ENCODE measurements at regions not wholly inside any gene's neighbourhood (a gene's known extent, or its start where the extent isn't known, plus 50 kb on each side); places are given as distances from the start of the nearest gene placed in this dataset.
"Not testable (repeated sequence)": the region's sequence is repeated elsewhere in the genome, so short reads cannot be mapped to it uniquely, and the experiment has no call there.

DNA sequence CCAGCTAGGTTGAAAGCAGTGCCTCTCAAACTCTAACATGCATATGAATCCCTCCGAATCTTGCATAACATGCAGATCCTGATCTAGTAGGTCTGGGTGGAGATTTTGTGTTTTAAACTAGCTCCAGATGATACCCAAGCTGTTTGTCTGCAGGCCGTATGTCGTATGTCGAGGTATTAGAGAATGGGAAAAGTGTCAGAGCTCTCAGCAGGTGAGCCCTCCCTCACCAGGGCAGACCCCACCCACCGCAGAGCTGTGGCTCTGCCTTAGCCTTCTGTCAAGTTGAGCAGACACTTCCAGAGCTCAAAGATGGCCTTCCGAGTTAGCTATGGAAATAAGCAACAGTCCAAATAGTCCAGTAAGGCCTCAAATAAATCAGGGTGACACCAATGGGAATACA is 83.2 kb upstream of the MAP3K1 start:
- Histone ChIP-seq H3K27ac (no peak overlapping the region), H3K4me1 (no peaks in the 10 kb centered on the region), H3K36me3 (ENCODE audit: low read depth, missing control alignments) (no peaks in the 10 kb centered on the region), H3K4me3 (no peak overlapping the region), H3K9me3 (no peaks in the 10 kb centered on the region), H3K27me3 (no peaks in the 10 kb centered on the region)
- intact Hi-C loops (cut with DNase I; ENCODE audit: low total_unique reads): no loop called here
- DNase-seq: no peak
- 92 to 94% methylated on average over 6 of the region's 6 CpGs for WGBS, 2 donors
- TF ChIP-seq POLR2A (IDR thresholded peaks at IDR 0.05): no peak
- TF ChIP-seq CTCF (IDR thresholded peaks at IDR 0.05): no peak

DNA sequence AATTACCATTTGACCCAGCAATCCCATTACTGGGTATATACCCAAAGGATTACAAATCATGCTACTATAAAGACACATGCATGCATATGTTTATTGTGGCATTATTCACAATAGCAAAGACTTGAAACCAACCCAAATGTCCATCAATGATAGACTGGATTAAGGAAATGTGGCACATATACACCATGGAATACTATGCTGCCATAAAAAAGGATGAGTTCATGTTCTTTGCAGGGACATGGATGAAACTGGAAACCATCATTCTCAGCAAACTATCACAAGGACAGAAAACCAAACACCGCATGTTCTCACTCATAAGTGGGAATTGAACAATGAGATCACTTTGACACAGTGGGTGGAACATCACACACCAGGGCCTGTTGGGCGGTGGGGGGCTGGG is 83.9 kb upstream of the MAP3K1 start:
- H3K27ac ChIP-seq; H3K4me1 ChIP-seq; H3K9me3 ChIP-seq; H3K4me3 ChIP-seq; DNase-seq; H3K36me3 ChIP-seq (ENCODE audit: low read depth, missing control alignments); intact Hi-C loops (cut with DNase I; ENCODE audit: low total_unique reads); H3K27me3 ChIP-seq: not testable (repeated sequence)
- WGBS, 2 donors: 97 to 98% methylated on average over 2 of the region's 2 CpGs

DNA sequence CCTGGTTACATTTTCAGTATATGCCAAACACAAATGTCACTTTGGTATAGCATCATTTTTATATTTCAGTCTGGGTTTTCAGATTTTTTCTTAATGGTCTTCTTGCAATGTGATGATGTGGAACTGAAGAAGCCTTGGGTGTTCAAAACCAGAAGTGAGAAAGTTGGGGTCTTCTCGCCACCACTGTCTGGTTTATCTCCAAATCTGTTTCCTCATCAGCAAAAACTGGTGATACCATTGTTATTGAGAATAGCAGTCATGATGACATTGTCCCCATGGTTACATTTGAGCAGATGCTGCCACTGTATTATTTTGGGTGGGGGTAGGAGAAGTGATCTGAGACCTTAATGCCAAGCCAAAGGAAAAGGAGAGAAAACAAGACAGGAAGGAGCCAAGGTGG is 85.9 kb upstream of the MAP3K1 start:
- intact Hi-C loops (cut with DNase I; ENCODE audit: low total_unique reads): no loop called here
- Histone ChIP-seq H3K4me1 (no peaks in the 10 kb centered on the region), H3K4me3 (no peak overlapping the region), H3K36me3 (ENCODE audit: low read depth, missing control alignments) (no peaks in the 10 kb centered on the region), H3K27me3 (no peaks in the 10 kb centered on the region), H3K9me3 (no peaks in the 10 kb centered on the region), H3K27ac (no peak overlapping the region)
- DNase-seq: no peak
- TF ChIP-seq POLR2A (IDR thresholded peaks at IDR 0.05) (no peak), CTCF (IDR thresholded peaks at IDR 0.05) (no peak)
- 95 to 100% methylated on average over 1 of the region's 1 CpG for WGBS, 2 donors

- no peak for TF ChIP-seq CTCF (IDR thresholded peaks at IDR 0.05)
- no peak for TF ChIP-seq POLR2A (IDR thresholded peaks at IDR 0.05)
- intact Hi-C loops (cut with DNase I; ENCODE audit: low total_unique reads): no loop called here
- H3K9me3 ChIP-seq: no peaks in the 10 kb centered on the region
- 66 to 76% methylated on average over 8 of the region's 8 CpGs for WGBS, 2 donors
- no peak for DNase-seq
- H3K36me3 ChIP-seq (ENCODE audit: low read depth, missing control alignments): no peaks in the 10 kb centered on the region
- no peak overlapping the region for H3K27ac ChIP-seq
- no peak overlapping the region for H3K4me3 ChIP-seq
- H3K4me1 ChIP-seq: no peaks in the 10 kb centered on the region
- H3K27me3 ChIP-seq: no peaks in the 10 kb centered on the region
These were observed 89.5 kb upstream of the MAP3K1 start for GRCh38 chr5:56725711-56726411.

- intact Hi-C loops (cut with DNase I; ENCODE audit: low total_unique reads); H3K27me3 ChIP-seq; H3K27ac ChIP-seq; H3K36me3 ChIP-seq (ENCODE audit: low read depth, missing control alignments); H3K4me3 ChIP-seq; DNase-seq; H3K9me3 ChIP-seq; H3K4me1 ChIP-seq: not testable (repeated sequence)
- WGBS, 2 donors: 93 to 96% methylated on average over 4 of the region's 4 CpGs
These were observed 90.5 kb upstream of the MAP3K1 start for GRCh38 chr5:56724857-56725256.

GRCh38 chr5:56722317-56722716 is 93.0 kb upstream of the MAP3K1 start:
- DNase-seq: no peak
- TF ChIP-seq CTCF (IDR thresholded peaks at IDR 0.05) (no peak), POLR2A (IDR thresholded peaks at IDR 0.05) (no peak)
- H3K4me1 ChIP-seq: peaks cover 1% of the 10 kb centered on the region
- no peak overlapping the region for H3K4me3 ChIP-seq
- 92 to 96% methylated on average over 3 of the region's 3 CpGs for WGBS, 2 donors
- H3K36me3 ChIP-seq (ENCODE audit: low read depth, missing control alignments): no peaks in the 10 kb centered on the region
- H3K27ac ChIP-seq: no peak overlapping the region
- no peaks in the 10 kb centered on the region for H3K27me3 ChIP-seq
- intact Hi-C loops (cut with DNase I; ENCODE audit: low total_unique reads): no loop called here
- H3K9me3 ChIP-seq: no peaks in the 10 kb centered on the region

Data from testis (tissue), 2 donors.